ENCODE measurements at regions not wholly inside any gene's neighbourhood (a gene's known extent, or its start where the extent isn't known, plus 50 kb on each side); places are given as distances from the start of the nearest gene placed in this dataset.

DNA sequence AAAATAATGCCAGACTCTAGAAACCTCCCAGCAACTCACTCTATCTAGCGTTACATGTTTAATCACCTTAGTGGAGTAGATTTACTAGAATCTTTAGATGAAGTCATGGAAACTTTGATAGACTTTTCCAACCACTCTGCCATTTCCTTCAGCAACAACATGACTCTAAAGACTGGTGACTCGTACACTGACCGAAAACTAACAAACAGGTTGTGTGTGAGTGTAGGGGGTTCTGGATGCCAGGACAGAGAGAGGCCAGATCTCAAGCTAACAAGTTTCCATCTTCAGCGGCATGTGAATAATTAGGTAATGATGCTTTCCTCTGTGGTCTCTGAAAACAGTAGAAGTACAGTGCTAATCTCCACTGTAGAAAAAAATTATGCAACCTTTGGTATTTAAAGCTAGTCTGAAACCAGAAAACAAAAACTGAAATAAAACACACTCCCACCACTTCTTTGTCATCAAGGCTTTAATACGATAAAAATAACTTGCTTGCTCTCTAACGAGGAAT is 286.4 kb downstream of the PRDM5 start:
- DNase-seq (ENCODE audit: low spot score in 2 of 2, unreplicated experiment in 2 of 2), result no peak
- H3K27me3 Mint-ChIP-seq (ENCODE audit: low read depth), result no peaks in the 10 kb centered on the region
- H3K27ac Mint-ChIP-seq, result no peak overlapping the region
- H3K4me3 Mint-ChIP-seq, result no peak overlapping the region
- H3K4me1 Mint-ChIP-seq, result no peaks in the 10 kb centered on the region
- no peaks in the 10 kb centered on the region for H3K36me3 Mint-ChIP-seq
- TF ChIP-seq, protein P1, sequence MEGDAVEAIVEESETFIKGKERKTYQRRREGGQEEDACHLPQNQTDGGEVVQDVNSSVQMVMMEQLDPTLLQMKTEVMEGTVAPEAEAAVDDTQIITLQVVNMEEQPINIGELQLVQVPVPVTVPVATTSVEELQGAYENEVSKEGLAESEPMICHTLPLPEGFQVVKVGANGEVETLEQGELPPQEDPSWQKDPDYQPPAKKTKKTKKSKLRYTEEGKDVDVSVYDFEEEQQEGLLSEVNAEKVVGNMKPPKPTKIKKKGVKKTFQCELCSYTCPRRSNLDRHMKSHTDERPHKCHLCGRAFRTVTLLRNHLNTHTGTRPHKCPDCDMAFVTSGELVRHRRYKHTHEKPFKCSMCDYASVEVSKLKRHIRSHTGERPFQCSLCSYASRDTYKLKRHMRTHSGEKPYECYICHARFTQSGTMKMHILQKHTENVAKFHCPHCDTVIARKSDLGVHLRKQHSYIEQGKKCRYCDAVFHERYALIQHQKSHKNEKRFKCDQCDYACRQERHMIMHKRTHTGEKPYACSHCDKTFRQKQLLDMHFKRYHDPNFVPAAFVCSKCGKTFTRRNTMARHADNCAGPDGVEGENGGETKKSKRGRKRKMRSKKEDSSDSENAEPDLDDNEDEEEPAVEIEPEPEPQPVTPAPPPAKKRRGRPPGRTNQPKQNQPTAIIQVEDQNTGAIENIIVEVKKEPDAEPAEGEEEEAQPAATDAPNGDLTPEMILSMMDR (IDR thresholded peaks at IDR 0.05; ENCODE audit: unreplicated experiment), result no peak
- H3K9me3 Mint-ChIP-seq, result no peaks in the 10 kb centered on the region

DNA sequence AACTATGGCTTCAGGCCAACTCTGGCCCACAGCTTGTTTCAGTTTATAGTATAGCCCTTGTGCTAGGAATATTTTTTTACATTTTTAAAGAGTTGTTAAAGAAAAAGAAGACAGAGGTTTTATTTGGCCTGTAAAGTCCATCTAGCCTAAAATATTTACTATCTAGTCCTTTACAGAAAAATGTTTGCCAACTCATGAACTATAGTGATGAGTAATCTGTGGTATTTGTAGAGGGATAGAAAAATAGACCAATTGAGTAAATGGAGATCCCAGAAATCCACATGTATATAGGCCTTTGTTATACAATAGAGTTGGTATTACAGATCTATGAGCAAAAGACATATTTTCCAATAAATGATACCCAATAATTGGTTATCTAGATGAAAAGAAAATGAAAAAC is 288.7 kb downstream of the PRDM5 start:
- Mint-ChIP-seq H3K4me3 (no peak overlapping the region), H3K36me3 (no peaks in the 10 kb centered on the region), H3K4me1 (no peaks in the 10 kb centered on the region), H3K9me3 (peaks cover 1% of the 10 kb centered on the region), H3K27ac (no peak overlapping the region), H3K27me3 (ENCODE audit: low read depth) (no peaks in the 10 kb centered on the region)
- TF ChIP-seq, protein P1 (IDR thresholded peaks at IDR 0.05; ENCODE audit: unreplicated experiment), result no peak
- no peak for DNase-seq (ENCODE audit: low spot score in 2 of 2, unreplicated experiment in 2 of 2)

DNA sequence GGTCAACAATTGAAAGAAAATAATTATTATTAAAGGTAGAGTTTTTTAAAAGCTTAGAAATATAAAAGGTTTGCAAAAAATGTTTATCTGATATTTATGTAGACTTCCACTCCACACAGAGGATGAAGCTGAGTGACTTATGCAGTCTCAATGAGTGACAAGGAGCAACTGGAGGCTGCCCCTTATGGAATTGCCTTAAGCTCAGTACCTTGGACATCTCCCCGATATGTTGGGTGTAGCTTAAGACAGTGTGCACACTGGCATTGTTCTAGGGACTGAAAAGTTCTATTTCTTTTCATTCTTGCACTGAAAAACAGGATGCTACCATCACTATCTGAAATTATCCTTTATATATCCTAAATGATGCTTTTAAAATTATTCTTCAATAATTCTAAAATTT is 292.1 kb downstream of the PRDM5 start:
- Mint-ChIP-seq H3K36me3 (no peaks in the 10 kb centered on the region), H3K27me3 (ENCODE audit: low read depth) (no peaks in the 10 kb centered on the region), H3K27ac (no peak overlapping the region), H3K9me3 (peaks cover 20% of the 10 kb centered on the region), H3K4me3 (no peak overlapping the region), H3K4me1 (no peaks in the 10 kb centered on the region)
- TF ChIP-seq, protein P1 (IDR thresholded peaks at IDR 0.05; ENCODE audit: unreplicated experiment), result no peak
- DNase-seq (ENCODE audit: low spot score in 2 of 2, unreplicated experiment in 2 of 2), result no peak

DNA sequence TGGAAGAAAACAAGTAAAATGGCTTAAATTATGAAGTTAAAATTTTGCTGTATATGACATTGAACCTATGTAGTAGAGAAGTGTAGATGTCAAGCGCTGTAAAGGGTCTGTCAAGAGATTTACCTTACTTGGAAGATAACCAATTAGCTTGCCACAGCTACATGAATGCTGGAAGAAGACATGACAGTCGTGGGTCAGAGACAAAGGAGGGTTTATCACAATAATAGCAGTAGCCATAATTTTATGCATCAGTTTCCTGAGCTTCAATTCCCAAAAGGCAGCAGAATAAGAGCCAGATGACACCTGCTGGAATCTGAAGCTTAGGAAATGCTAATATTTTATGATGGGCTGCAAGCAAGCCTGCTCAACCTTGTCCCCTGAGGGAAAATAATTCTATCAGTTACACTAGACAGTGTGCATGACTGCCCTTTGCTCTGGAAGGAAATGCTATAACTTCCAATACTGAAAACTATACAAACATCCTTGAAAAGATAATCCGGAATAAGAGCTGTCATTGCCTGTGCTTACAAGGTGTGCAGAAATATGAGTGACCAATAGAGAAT is 292.9 kb downstream of the PRDM5 start:
- H3K36me3 Mint-ChIP-seq, result no peaks in the 10 kb centered on the region
- H3K4me3 Mint-ChIP-seq, result no peak overlapping the region
- H3K27me3 Mint-ChIP-seq (ENCODE audit: low read depth), result no peaks in the 10 kb centered on the region
- no peak overlapping the region for H3K27ac Mint-ChIP-seq
- H3K4me1 Mint-ChIP-seq, result no peaks in the 10 kb centered on the region
- TF ChIP-seq, protein P1 (IDR thresholded peaks at IDR 0.05; ENCODE audit: unreplicated experiment), result no peak
- DNase-seq (ENCODE audit: low spot score in 2 of 2, unreplicated experiment in 2 of 2), result no peak
- peaks cover 20% of the 10 kb centered on the region for H3K9me3 Mint-ChIP-seq

DNA sequence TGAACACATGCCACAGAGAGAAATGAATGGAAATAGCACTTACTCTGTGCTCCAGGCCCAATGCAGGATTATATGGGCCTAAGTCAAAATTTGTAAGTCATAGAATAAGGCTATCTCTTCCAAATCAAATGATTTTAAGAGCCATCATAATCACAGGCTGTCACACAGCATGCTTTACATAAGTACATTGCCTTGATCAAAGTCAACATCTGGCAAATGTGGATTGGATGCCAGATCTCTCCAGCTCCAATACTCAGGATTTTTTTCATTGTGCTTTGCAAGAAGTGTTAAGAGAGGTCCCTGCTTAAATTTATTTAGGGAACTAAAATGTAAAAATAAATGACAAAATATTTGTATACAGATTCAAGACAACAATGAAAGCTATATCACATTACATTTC is 299.9 kb downstream of the PRDM5 start:
- DNase-seq (ENCODE audit: low spot score in 2 of 2, unreplicated experiment in 2 of 2), result no peak
- no peaks in the 10 kb centered on the region for H3K27me3 Mint-ChIP-seq (ENCODE audit: low read depth)
- no peaks in the 10 kb centered on the region for H3K4me1 Mint-ChIP-seq
- TF ChIP-seq, protein P1 (IDR thresholded peaks at IDR 0.05; ENCODE audit: unreplicated experiment), result no peak
- no peak overlapping the region for H3K4me3 Mint-ChIP-seq
- H3K27ac Mint-ChIP-seq, result no peak overlapping the region
- peaks cover 7% of the 10 kb centered on the region for H3K9me3 Mint-ChIP-seq
- no peaks in the 10 kb centered on the region for H3K36me3 Mint-ChIP-seq

DNA sequence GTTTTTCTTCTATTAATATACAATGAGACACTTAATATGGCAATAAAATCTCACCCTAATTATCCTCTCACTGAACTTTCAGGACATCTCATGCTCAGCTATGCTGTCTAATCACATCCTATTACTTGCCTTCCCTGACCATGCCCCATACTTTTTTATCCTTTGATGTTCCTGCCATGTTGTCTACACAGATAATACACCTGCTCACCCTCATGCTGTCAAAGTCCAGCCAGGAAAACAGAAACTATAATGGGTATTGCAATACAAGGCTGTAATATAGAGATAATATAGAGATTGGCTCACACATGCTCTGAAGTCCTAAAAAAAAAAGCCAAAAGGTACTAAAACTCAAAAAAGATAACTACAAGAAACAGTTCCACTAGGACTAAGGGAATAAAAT is 305.4 kb downstream of the PRDM5 start:
- Mint-ChIP-seq H3K27me3 (ENCODE audit: low read depth) (no peaks in the 10 kb centered on the region), H3K27ac (no peak overlapping the region), H3K36me3 (no peaks in the 10 kb centered on the region), H3K9me3 (no peaks in the 10 kb centered on the region), H3K4me1 (no peaks in the 10 kb centered on the region), H3K4me3 (no peak overlapping the region)
- DNase-seq (ENCODE audit: low spot score in 2 of 2, unreplicated experiment in 2 of 2), result no peak
- TF ChIP-seq, protein P1 (IDR thresholded peaks at IDR 0.05; ENCODE audit: unreplicated experiment), result no peak
